AG09309 (cell line): ENCODE measurements at regions not wholly inside any gene's neighbourhood (a gene's known extent, or its start where the extent isn't known, plus 50 kb on each side); places are given as distances from the start of the nearest gene placed in this dataset.

Experiments used
- DNase-seq: peaks from one replicate; pipeline ENCODE4 v3.0.0-alpha.2; 2010; ENCODE audit warnings: low read depth
- H3K4me3 ChIP-seq: 2 replicates; pipeline ENCODE4 v1.5.1; 2011; ENCODE audit warnings: mild to moderate bottlenecking, low read depth, low read length, moderate library complexity; ENCODE audit not compliant: control insufficient read depth
- CTCF ChIP-seq: IDR thresholded peaks from 2 replicates; pipeline ENCODE4 v1.5.1; 2011; ENCODE audit warnings: mild to moderate bottlenecking, low read depth, low read length, inconsistent platforms; ENCODE audit not compliant: insufficient read depth, control insufficient read depth; ENCODE audit errors: missing control alignments

GRCh38 chr4:29013341-29013740 lies 1706.8 kb upstream of the PCDH7 start:
- no peak for DNase-seq
- TF ChIP-seq CTCF: no peak
- no peak overlapping the region for H3K4me3 ChIP-seq

GRCh38 chr4:29014555-29014954 lies 1705.6 kb upstream of the PCDH7 start:
- no peak for DNase-seq
- H3K4me3 ChIP-seq: no peak overlapping the region
- TF ChIP-seq CTCF: no peak

- DNase-seq: no peak
- H3K4me3 ChIP-seq: no peak overlapping the region
- no peak for TF ChIP-seq CTCF
Measured at GRCh38 chr4:29033703-29034102, 1686.5 kb upstream of the PCDH7 start.

- no peak overlapping the region for H3K4me3 ChIP-seq
- TF ChIP-seq CTCF: no peak
- no peak for DNase-seq
Measured at GRCh38 chr4:29037501-29037900, 1682.7 kb upstream of the PCDH7 start.

GRCh38 chr4:29043411-29043810 lies 1676.8 kb upstream of the PCDH7 start:
- TF ChIP-seq CTCF: no peak
- H3K4me3 ChIP-seq: no peak overlapping the region
- no peak for DNase-seq

GRCh38 chr4:29046186-29046585 lies 1674.0 kb upstream of the PCDH7 start:
- no peak for DNase-seq
- no peak overlapping the region for H3K4me3 ChIP-seq
- no peak for TF ChIP-seq CTCF

GRCh38 chr4:29046781-29047180 lies 1673.4 kb upstream of the PCDH7 start:
- DNase-seq: peak; percentile 18
- TF ChIP-seq CTCF: no peak
- H3K4me3 ChIP-seq: no peak overlapping the region
